SK-N-SH (cell line): ENCODE measurements at regions not wholly inside any gene's neighbourhood (a gene's known extent, or its start where the extent isn't known, plus 50 kb on each side); places are given as distances from the start of the nearest gene placed in this dataset.

ENCODE experiments used
- CTCF ChIA-PET: fragments of 300-600, 350-600 bp; formaldehyde crosslinking; extraction: SDS; loops from one replicate; lab custom pipeline; 2021; lab: Yijun Ruan, JAX
- POLR2A ChIA-PET: fragments of 350-600 bp; sonication (Branson Sonifier 250); formaldehyde crosslinking; extraction: SDS; loops from one replicate; lab custom pipeline; 2020; ENCODE audit warnings: antibody characterized with exemption, inconsistent platforms; lab: Yijun Ruan, JAX
- DNase-seq: peaks from one replicate; pipeline ENCODE4 v3.0.0; 2012
- H2AFZ ChIP-seq: fragments of 200-600 bp; sonication (generic); 2 replicates; pipeline ENCODE4 v1.8.1; 2016; ENCODE audit warnings: antibody characterized with exemption, mild to moderate bottlenecking, low read depth
- H3F3A ChIP-seq: fragments of 200-600 bp; sonication (generic); replicated peaks from 2 replicates; pipeline ENCODE3; 2016; ENCODE audit warnings: antibody characterized with exemption, mild to moderate bottlenecking; ENCODE audit not compliant: insufficient read depth
- H3K27ac ChIP-seq, 2 experiments: fragments of 200-500 bp in 1 of 2; fragments of 200-600 bp in 1 of 2; sonication (Bioruptor generic) in 1 of 2; sonication (generic), shearing (Covaris generic) in 1 of 2; 2 replicates each; pipeline versions ENCODE4 v1.5.1 to v1.6.1; 2014 to 2016; ENCODE audit warnings: low read depth in 2 of 2, inconsistent platforms in 1 of 2, low read length in 1 of 2, mild to moderate bottlenecking in 1 of 2, mixed read lengths in 1 of 2
- H3K27me3 ChIP-seq: fragments of 200-600 bp; sonication (generic), shearing (Covaris generic); 2 replicates; pipeline ENCODE4 v1.6.1; 2016; ENCODE audit warnings: mixed run types; ENCODE audit not compliant: insufficient read depth
- H3K36me3 ChIP-seq, 2 experiments: fragments of 200-500 bp in 1 of 2; fragments of 200-600 bp in 1 of 2; sonication (Bioruptor generic) in 1 of 2; sonication (generic) in 1 of 2; replicated peaks in 1 of 2; 2 replicates each; pipeline versions ENCODE3 to v1.5.1; 2014 to 2016; ENCODE audit warnings: low read length in 1 of 2, mild to moderate bottlenecking in 1 of 2; ENCODE audit not compliant: insufficient read depth in 2 of 2, control insufficient read depth in 1 of 2
- H3K4me1 ChIP-seq, 2 experiments: fragments of 200-500 bp in 1 of 2; fragments of 200-600 bp in 1 of 2; sonication (Bioruptor generic) in 1 of 2; sonication (generic), shearing (Covaris generic) in 1 of 2; 2 replicates each; pipeline versions ENCODE4 v1.5.1 to v1.6.1; 2014 to 2016; ENCODE audit warnings: low read depth in 1 of 2, low read length in 1 of 2, mixed run types in 1 of 2; ENCODE audit not compliant: insufficient read depth in 2 of 2, control insufficient read depth in 1 of 2
- H3K4me2 ChIP-seq: fragments of 200-600 bp; sonication (generic), shearing (Covaris generic); 2 replicates; pipeline ENCODE4 v1.6.1; 2017; ENCODE audit warnings: mixed run types
- H3K4me3 ChIP-seq, 2 experiments: fragments of 200-500 bp in 1 of 2; fragments of 200-600 bp in 1 of 2; sonication (Bioruptor generic) in 1 of 2; sonication (generic), shearing (Covaris generic) in 1 of 2; 2 replicates each; pipeline versions ENCODE4 v1.5.1 to v1.8.1; 2014 to 2016; ENCODE audit warnings: low read depth in 2 of 2, inconsistent platforms in 1 of 2, low read length in 1 of 2, mild to moderate bottlenecking in 1 of 2, mixed read lengths in 1 of 2, moderate library complexity in 1 of 2
- H3K79me2 ChIP-seq: fragments of 200-600 bp; sonication (generic); 2 replicates; pipeline ENCODE4 v1.8.1; 2017; ENCODE audit warnings: mild to moderate bottlenecking; ENCODE audit not compliant: insufficient read depth
- H3K9ac ChIP-seq: fragments of 200-600 bp; sonication (generic); 2 replicates; pipeline ENCODE4 v1.6.1; 2017; ENCODE audit warnings: mixed run types
- H3K9me2 ChIP-seq: fragments of 200-600 bp; sonication (generic); 2 replicates; pipeline ENCODE4 v1.6.1; 2017; ENCODE audit warnings: mixed run types
- H3K9me3 ChIP-seq: fragments of 200-600 bp; sonication (generic); 2 replicates; pipeline ENCODE4 v1.6.1; 2017; ENCODE audit warnings: mixed run types, mild to moderate bottlenecking, moderate library complexity
- H4K20me1 ChIP-seq: fragments of 200-600 bp; sonication (generic); 2 replicates; pipeline ENCODE4 v1.6.1; 2017; ENCODE audit warnings: mild to moderate bottlenecking, mixed run types; ENCODE audit not compliant: insufficient read depth
- CHD2 ChIP-seq: fragments of 150-350 bp; IDR thresholded peaks from 2 replicates; pipeline ENCODE4 v1.6.1; 2018; ENCODE audit warnings: low read length; ENCODE audit not compliant: partially characterized antibody
- ELF1 ChIP-seq: IDR thresholded peaks from 2 replicates; pipeline ENCODE4 v1.4.0; 2012
- EP300 ChIP-seq, 2 experiments: IDR thresholded peaks; 2 replicates each; pipeline versions ENCODE4 v1.4.0 to v1.6.1; 2012; ENCODE audit warnings: borderline replicate concordance in 1 of 2, low read depth in 1 of 2, low read length in 1 of 2
- FOSL2 ChIP-seq: IDR thresholded peaks from 2 replicates; pipeline ENCODE4 v1.4.0; 2012; ENCODE audit warnings: low read depth, mild to moderate bottlenecking, moderate library complexity, borderline replicate concordance
- GABPA ChIP-seq: IDR thresholded peaks from 2 replicates; pipeline ENCODE4 v1.4.0; 2012; ENCODE audit warnings: low read depth, mild to moderate bottlenecking
- NFIC ChIP-seq: IDR thresholded peaks from 2 replicates; pipeline ENCODE4 v1.4.0; 2012; ENCODE audit warnings: borderline replicate concordance
- PBX3 ChIP-seq: IDR thresholded peaks from 2 replicates; pipeline ENCODE4; 2012
- POLR2AphosphoS5 ChIP-seq: IDR thresholded peaks from 2 replicates; pipeline ENCODE4 v1.6.1; 2012; ENCODE audit warnings: low read depth, low read length
- RCOR1 ChIP-seq: fragments of 150-350 bp; IDR thresholded peaks from 2 replicates; pipeline ENCODE4 v1.6.1; 2017; ENCODE audit warnings: antibody characterized with exemption, low read length
- RXRA ChIP-seq: IDR thresholded peaks from 2 replicates; pipeline ENCODE4 v1.4.0; 2012; ENCODE audit warnings: low read depth, mild to moderate bottlenecking, borderline replicate concordance
- TAF1 ChIP-seq: IDR thresholded peaks from 2 replicates; pipeline ENCODE4 v1.6.1; 2012; ENCODE audit warnings: low read depth, mild to moderate bottlenecking, low read length, moderate library complexity, borderline replicate concordance
- USF2 ChIP-seq: fragments of 150-350 bp; IDR thresholded peaks from 2 replicates; pipeline ENCODE4 v1.6.1; 2017; ENCODE audit warnings: antibody characterized with exemption, low read length, low read depth, borderline replicate concordance
- YY1 ChIP-seq: IDR thresholded peaks from 2 replicates; pipeline ENCODE4 v1.4.0; 2012; ENCODE audit warnings: low read depth, mild to moderate bottlenecking
- WGBS: methylation state at CpG from one replicate; pipeline ENCODE4 v1.1.6; 2017; ENCODE audit warnings: low lambda C conversion rate; 5-methylcytosine and 5-hydroxymethylcytosine counted together
- TF ChIP-seq, protein P1 (sequence below): IDR thresholded peaks from 2 replicates; pipeline ENCODE4 v1.4.0; 2012; ENCODE audit warnings: low read depth, borderline replicate concordance
- TF ChIP-seq, protein P2 (sequence below): fragments of 150-350 bp; IDR thresholded peaks from 2 replicates; pipeline ENCODE4 v1.6.1; 2016; ENCODE audit warnings: mild to moderate bottlenecking, low read depth, low read length

GRCh38 chr10:8721650-8722049 is 667.2 kb downstream of the GATA3 start (continued):
- no peak for TF ChIP-seq TAF1
- TF ChIP-seq EP300 (IDR thresholded peaks at IDR 0.05; ENCODE audit: borderline replicate concordance in 1 of 2, low read depth in 1 of 2, low read length in 1 of 2), result no peak

GRCh38 chr10:8722835-8723234 is 668.3 kb downstream of the GATA3 start:
- no peak overlapping the region for H3K4me2 ChIP-seq
- H3F3A ChIP-seq, result no peaks in the 10 kb centered on the region
- TF ChIP-seq EP300 (IDR thresholded peaks at IDR 0.05; ENCODE audit: borderline replicate concordance in 1 of 2, low read depth in 1 of 2, low read length in 1 of 2) (no peak), NFIC (no peak), RCOR1 (no peak), ELF1 (no peak), YY1 (no peak), RXRA (no peak), PBX3 (no peak), USF2 (no peak), GABPA (no peak), FOSL2 (no peak), POLR2AphosphoS5 (no peak), CHD2 (no peak)
- TF ChIP-seq, protein P1, sequence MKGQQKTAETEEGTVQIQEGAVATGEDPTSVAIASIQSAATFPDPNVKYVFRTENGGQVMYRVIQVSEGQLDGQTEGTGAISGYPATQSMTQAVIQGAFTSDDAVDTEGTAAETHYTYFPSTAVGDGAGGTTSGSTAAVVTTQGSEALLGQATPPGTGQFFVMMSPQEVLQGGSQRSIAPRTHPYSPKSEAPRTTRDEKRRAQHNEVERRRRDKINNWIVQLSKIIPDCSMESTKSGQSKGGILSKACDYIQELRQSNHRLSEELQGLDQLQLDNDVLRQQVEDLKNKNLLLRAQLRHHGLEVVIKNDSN, result no peak
- TF ChIP-seq, protein P2, sequence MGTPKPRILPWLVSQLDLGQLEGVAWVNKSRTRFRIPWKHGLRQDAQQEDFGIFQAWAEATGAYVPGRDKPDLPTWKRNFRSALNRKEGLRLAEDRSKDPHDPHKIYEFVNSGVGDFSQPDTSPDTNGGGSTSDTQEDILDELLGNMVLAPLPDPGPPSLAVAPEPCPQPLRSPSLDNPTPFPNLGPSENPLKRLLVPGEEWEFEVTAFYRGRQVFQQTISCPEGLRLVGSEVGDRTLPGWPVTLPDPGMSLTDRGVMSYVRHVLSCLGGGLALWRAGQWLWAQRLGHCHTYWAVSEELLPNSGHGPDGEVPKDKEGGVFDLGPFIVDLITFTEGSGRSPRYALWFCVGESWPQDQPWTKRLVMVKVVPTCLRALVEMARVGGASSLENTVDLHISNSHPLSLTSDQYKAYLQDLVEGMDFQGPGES, result no peak
- POLR2A ChIA-PET, result no interaction called here
- H3K4me3 ChIP-seq, result no peak overlapping the region
- no peaks in the 10 kb centered on the region for H4K20me1 ChIP-seq
- 23% methylated on average over 4 of the region's 4 CpGs for WGBS
- H3K27ac ChIP-seq, result no peak overlapping the region
- no peaks in the 10 kb centered on the region for H3K9me3 ChIP-seq
- CTCF ChIA-PET, result no interaction called here
- no peak overlapping the region for H2AFZ ChIP-seq
- DNase-seq, result no peak
- no peaks in the 10 kb centered on the region for H3K36me3 ChIP-seq
- H3K4me1 ChIP-seq, result no peaks in the 10 kb centered on the region
- no peaks in the 10 kb centered on the region for H3K27me3 ChIP-seq
- no peaks in the 10 kb centered on the region for H3K79me2 ChIP-seq
- H3K9me2 ChIP-seq, result no peaks in the 10 kb centered on the region
- H3K9ac ChIP-seq, result no peak overlapping the region
